GM12878 (cell line): ENCODE measurements at regions not wholly inside any gene's neighbourhood (a gene's known extent, or its start where the extent isn't known, plus 50 kb on each side); places are given as distances from the start of the nearest gene placed in this dataset.

Experiments
- ATAC-seq: fragments of 200-7000 bp; cut with Tn5 transposase; 3 replicates; pipeline ENCODE4 v1.9.1; 2020; ENCODE audit warnings: mild to moderate bottlenecking, moderate library complexity
- BruUV-seq: library from RNA; stranded (reverse); fragments of 400-500 nt; replicated peaks from 2 replicates; lab custom pipeline; 2021; lab: Mats Ljungman, UMichigan
- CTCF ChIA-PET: fragments of 300-600 bp; sonication (Branson Sonifier 250); formaldehyde crosslinking; extraction: SDS; loops from one replicate; lab custom pipeline; 2021; ENCODE audit warnings: inconsistent platforms; lab: Yijun Ruan, JAX
- POLR2A ChIA-PET: fragments of 350-600 bp; formaldehyde crosslinking; extraction: SDS; loops from one replicate; lab custom pipeline; 2021; ENCODE audit warnings: inconsistent platforms; lab: Charles Lee
- RAD21 ChIA-PET: fragments of 300-600 bp; sonication (Branson Sonifier 250); formaldehyde crosslinking; loops from one replicate; lab custom pipeline; 2023; ENCODE audit warnings: antibody characterized with exemption; ENCODE audit not compliant: unreplicated experiment; lab: Charles Lee
- SMC1A ChIA-PET: fragments of 300-600 bp; sonication (Branson Sonifier 250); formaldehyde crosslinking; loops from one replicate; lab custom pipeline; 2023; ENCODE audit not compliant: unreplicated experiment, uncharacterized antibody; lab: Charles Lee
- DNase-seq: peaks from one replicate; pipeline ENCODE4 v3.0.0-alpha.2; 2011; ENCODE audit warnings: low read depth, low spot score
- FAIRE-seq: peaks from 3 replicates; lab custom pipeline; 2011; peaks lifted over from hg19 to GRCh38; lab: Jason Lieb, UNC
- H2AFZ ChIP-seq: 2 replicates; pipeline ENCODE4 v1.6.0; 2011; ENCODE audit warnings: low read depth, low read length, control low read depth; ENCODE audit not compliant: control insufficient read depth
- H3K27ac ChIP-seq: 2 replicates; pipeline ENCODE4 v1.5.1; 2011; ENCODE audit warnings: control low read depth; ENCODE audit not compliant: control insufficient read depth, insufficient read depth
- H3K27me3 ChIP-seq, 2 experiments: replicated peaks in 1 of 2; 2 replicates each; pipeline versions ENCODE4 v1.6.0 to v1.6.1; 2011; ENCODE audit warnings: low read length in 1 of 2; ENCODE audit not compliant: control insufficient read depth in 2 of 2, insufficient read depth in 2 of 2
- H3K36me3 ChIP-seq, 2 experiments: 2 replicates each; pipeline ENCODE4 v1.5.1; 2011; ENCODE audit warnings: low read length in 1 of 2; ENCODE audit not compliant: control insufficient read depth in 2 of 2, insufficient read depth in 2 of 2
- H3K4me1 ChIP-seq: 2 replicates; pipeline ENCODE4 v1.6.1; 2011; ENCODE audit warnings: mild to moderate bottlenecking, low read length, moderate library complexity, mixed read lengths; ENCODE audit not compliant: control insufficient read depth, insufficient read depth
- H3K4me2 ChIP-seq: 2 replicates; pipeline ENCODE4 v1.6.0; 2011; ENCODE audit warnings: control low read depth; ENCODE audit not compliant: control insufficient read depth, insufficient read depth
- H3K4me3 ChIP-seq: fragments of 200-600 bp; sonication (generic); 2 replicates; pipeline ENCODE4 v1.5.1; 2016
- H3K79me2 ChIP-seq: 2 replicates; pipeline ENCODE4 v1.6.0; 2011; ENCODE audit warnings: low read length; ENCODE audit not compliant: control insufficient read depth, insufficient read depth
- H3K9ac ChIP-seq: 2 replicates; pipeline ENCODE4 v1.8.0; 2011; ENCODE audit warnings: low read length, control low read depth, mixed read lengths; ENCODE audit not compliant: control insufficient read depth, insufficient read depth
- H3K9me3 ChIP-seq: replicated peaks from 3 replicates; pipeline ENCODE4 v1.5.1; 2011; ENCODE audit warnings: mild to moderate bottlenecking, low read length; ENCODE audit not compliant: control insufficient read depth, insufficient read depth
- H4K20me1 ChIP-seq: 2 replicates; pipeline ENCODE4 v1.6.0; 2011; ENCODE audit not compliant: control insufficient read depth, insufficient read depth
- EED ChIP-seq: sonication (generic); IDR thresholded peaks from 2 replicates; pipeline ENCODE4 v1.6.1; 2016; ENCODE audit warnings: antibody characterized with exemption, low read depth
- MXI1 ChIP-seq: fragments of 150-350 bp; IDR thresholded peaks from 2 replicates; pipeline ENCODE4 v1.6.1; 2011; ENCODE audit warnings: low read depth, mild to moderate bottlenecking, inconsistent platforms, low read length, improper control_type of control experiment
- NBN ChIP-seq: fragments of 450-650 bp; IDR thresholded peaks from 2 replicates; pipeline ENCODE4 v1.6.1; 2016
- NKRF ChIP-seq: fragments of 450-650 bp; conservative IDR thresholded peaks from 2 replicates; pipeline ENCODE4 v1.6.1; 2017; ENCODE audit warnings: mild to moderate bottlenecking, moderate library complexity
- ZBED1 ChIP-seq: IDR thresholded peaks from 2 replicates; pipeline ENCODE4 v1.6.1; 2016; ENCODE audit warnings: borderline replicate concordance
- WGBS: methylation state at CpG from one replicate; pipeline ENCODE4 v1.1.6; 2016; ENCODE audit warnings: low lambda C conversion rate; ENCODE audit not compliant: insufficient replicate concordance, insufficient coverage; ENCODE audit errors: missing lambda C conversion rate; 5-methylcytosine and 5-hydroxymethylcytosine counted together
- in situ Hi-C: fragments of 300-500 bp; cut with MboI; formaldehyde crosslinking; loops from 9 replicates; pipeline ENCODE4 v1.14.3; 2018; ENCODE audit warnings: mixed read lengths
- intact Hi-C: fragments of 100-400 bp; cut with micrococcal nuclease; formaldehyde crosslinking; loops from one replicate; pipeline ENCODE4 v1.14.2; 2022; ENCODE audit not compliant: unreplicated experiment
- TF ChIP-seq, protein P1 (sequence below): fragments of 450-650 bp; IDR thresholded peaks from 2 replicates; pipeline ENCODE4 v1.6.1; 2017; ENCODE audit warnings: mild to moderate bottlenecking, low read depth, inconsistent platforms; ENCODE audit not compliant: poor library complexity, severe bottlenecking

GRCh38 chr3:144458283-144458682 lies 486.7 kb downstream of the DIPK2A start:
- Histone ChIP-seq H3K9ac (no peak overlapping the region), H3K9me3 (no peaks in the 10 kb centered on the region; the same call in 2 of the 3 replicates), H3K4me1 (no peaks in the 10 kb centered on the region), H3K79me2 (no peaks in the 10 kb centered on the region), H3K4me2 (no peak overlapping the region), H3K4me3 (no peak overlapping the region), H3K27ac (no peak overlapping the region), H3K36me3 (no peaks in the 10 kb centered on the region), H3K27me3 (no peaks in the 10 kb centered on the region), H2AFZ (no peak overlapping the region)
- FAIRE-seq (no peak), ATAC-seq (no peak), DNase-seq (no peak)
- intact Hi-C loops, result no loop called here
- ChIA-PET POLR2A (no interaction called here), SMC1A (no interaction called here), CTCF (no interaction called here), RAD21 (no interaction called here)
- BruUV-seq, result no TSS peak
- in situ Hi-C loops, result no loop called here
- 23% methylated on average over 2 of the region's 2 CpGs for WGBS
- TF ChIP-seq NBN (no peak), EED (no peak), ZBED1 (no peak), MXI1 (no peak), NKRF (no peak)
- TF ChIP-seq, protein P1, sequence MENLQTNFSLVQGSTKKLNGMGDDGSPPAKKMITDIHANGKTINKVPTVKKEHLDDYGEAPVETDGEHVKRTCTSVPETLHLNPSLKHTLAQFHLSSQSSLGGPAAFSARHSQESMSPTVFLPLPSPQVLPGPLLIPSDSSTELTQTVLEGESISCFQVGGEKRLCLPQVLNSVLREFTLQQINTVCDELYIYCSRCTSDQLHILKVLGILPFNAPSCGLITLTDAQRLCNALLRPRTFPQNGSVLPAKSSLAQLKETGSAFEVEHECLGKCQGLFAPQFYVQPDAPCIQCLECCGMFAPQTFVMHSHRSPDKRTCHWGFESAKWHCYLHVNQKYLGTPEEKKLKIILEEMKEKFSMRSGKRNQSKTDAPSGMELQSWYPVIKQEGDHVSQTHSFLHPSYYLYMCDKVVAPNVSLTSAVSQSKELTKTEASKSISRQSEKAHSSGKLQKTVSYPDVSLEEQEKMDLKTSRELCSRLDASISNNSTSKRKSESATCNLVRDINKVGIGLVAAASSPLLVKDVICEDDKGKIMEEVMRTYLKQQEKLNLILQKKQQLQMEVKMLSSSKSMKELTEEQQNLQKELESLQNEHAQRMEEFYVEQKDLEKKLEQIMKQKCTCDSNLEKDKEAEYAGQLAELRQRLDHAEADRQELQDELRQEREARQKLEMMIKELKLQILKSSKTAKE, result no peak
- TF ChIP-seq, all 136 proteins: peak for 0
- no peaks in the 10 kb centered on the region for H4K20me1 ChIP-seq
